Stimulated activated naive CD4-positive, alpha-beta T cell treated with Interleukin-2 at 50 U/mL for 16 hours (primary cell): ENCODE measurements at regions not wholly inside any gene's neighbourhood (a gene's known extent, or its start where the extent isn't known, plus 50 kb on each side); places are given as distances from the start of the nearest gene placed in this dataset.

Experiments used
- DNase-seq: peaks from one replicate; lab custom pipeline; 2025; lab: John Stamatoyannopoulos, UW

DNA sequence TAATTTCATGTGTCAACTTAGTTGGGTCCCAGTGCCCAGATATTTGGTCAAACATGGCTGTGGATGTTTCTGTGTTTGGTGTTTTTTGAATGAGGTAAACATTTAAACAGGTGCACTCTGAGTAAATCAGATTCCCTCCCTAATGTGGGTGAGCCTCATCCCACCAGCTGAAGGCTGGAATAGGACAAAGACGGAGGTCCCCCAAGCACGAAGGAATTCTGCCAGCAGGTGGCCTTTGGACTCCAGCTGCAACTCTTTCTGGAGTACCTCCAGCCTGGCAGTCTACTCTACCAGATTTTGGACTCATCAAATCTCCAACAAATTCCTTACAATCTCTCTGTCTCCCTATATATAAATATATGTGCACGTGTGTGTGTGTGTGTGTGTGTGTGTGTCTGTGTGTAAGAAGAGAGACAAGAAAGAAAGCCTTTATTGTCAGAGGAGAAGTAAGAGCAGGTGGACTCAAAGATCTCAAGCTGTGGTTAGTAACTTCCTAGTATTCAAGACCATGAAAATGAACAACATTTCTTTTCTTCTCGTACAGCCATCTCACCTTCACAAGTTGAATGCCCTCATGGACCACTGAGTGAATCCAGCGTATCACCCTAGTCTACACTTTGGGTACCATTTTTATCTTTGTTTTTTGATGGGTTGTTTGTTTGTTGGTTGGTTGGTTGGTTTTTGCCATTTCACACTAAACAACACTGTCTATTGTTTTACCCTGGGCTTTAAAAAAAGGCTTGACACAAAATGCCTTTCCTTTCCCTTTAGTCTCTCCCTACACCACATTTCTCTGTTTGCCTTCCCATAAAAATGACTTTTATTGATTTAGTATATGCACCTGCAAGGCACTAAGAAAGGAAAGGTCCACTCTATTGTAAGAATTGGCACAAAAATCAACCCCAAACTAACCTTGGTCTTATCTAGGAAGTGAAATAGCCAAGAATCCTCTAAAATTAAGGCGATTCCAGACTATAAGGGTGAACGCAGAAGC, 118.7 kb downstream of the TENT4A start:
- no peak for DNase-seq

DNA sequence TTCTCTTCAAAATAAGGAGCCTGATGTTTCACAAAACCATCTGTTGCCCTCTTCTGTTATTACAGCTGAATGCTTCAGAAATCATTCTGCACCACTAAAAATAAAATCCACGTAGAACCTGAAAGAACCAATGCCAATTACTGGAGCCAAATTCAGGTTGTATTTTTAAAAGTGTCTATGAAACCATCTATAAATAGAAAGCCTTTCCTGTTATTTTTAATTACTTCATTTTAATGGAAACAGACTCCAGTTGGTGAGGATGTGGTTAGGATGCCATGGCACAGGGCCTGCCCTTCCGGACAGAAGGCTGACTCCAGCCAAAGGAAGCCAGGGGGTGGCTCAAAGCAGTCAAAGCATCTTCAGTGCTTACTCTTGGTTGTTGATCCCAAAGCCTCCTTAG, 119.8 kb downstream of the TENT4A start:
- DNase-seq, result no peak

DNA sequence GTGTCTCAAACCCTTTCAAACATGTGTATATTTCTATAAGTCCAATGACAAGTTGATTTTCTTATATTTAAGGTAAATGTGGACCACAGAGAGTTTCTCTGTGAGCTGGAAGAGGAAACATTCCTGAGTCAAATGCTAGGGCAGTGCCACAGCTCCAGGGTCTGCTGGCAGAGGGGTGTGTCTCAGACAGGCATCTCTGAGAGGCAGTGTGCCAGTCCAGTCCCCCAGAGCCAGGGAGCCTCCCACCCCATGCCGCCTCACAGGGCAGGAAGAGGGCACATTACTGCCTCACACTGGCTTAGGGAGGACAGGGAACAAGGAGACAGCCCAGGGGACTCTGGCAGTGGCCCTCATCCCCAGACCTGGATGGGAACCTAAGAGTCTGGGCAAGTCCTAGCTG, 120.2 kb downstream of the TENT4A start:
- DNase-seq, result no peak

DNA sequence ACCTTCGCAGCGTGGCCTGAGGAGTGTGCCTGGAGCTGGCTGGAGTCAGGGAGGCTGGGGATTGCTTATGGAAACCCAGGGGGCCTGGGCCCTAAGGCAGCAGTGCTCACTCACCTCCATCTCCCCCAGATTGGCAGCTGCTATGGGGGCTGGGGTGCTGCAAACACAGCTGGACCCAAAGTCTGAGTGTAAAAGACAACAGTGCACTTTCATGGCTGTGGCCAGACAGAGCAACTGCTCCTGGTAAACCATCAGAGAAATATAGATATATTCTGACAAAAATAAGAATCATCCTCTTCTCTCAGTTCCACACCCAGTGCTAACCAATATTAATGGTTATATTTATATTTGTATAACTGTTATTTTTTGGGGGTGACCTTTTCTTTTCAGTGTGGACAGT, 123.9 kb downstream of the TENT4A start:
- DNase-seq, result no peak

DNA sequence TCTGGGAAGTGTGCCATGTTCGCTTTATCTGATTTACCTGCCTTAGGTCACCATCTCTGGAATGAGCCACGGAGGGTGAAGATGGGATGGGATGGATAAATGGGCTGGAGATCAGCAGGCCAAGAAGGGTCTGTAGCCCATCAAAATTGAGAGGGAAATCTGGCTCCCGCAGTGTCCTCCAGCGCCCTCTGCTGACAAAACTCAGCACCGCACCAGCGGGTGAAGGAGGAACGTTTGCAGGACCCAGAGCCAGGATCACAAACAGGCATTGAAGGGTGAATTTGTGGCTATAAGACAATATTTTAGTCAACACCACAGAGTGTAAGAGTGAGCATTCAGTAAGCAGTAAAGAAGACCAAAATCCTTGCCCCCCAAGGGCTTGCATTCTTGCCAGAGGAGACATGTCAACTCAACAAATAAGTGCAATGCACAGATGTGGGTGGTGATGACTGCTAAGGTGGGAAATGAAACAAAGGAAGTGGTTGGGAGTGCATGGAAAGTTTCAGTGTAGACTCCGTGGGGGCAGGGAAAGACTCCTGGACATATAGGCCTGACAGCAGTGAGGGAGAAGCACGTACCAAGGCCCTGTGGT, 124.4 kb downstream of the TENT4A start:
- peak; percentile 9 for DNase-seq

DNA sequence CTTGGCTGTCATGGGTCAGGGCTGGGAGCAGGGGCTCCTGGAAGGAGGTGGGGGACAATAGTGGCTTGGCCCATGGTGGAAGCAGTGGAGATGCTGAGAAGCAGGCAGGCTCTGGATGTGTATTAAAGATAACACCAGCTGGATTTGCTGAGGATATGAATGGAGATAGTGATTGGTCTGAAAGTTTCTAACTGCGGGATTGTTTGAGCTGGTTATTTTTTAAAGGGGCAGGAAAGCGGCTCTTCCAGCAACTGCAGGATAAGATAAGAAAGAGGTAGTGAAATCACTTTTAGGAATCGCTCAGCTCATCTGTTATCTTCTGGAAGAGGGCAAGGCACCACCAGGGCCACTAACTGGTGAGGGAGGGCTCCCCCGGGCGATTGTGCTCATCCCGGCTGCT, 125.5 kb downstream of the TENT4A start:
- no peak for DNase-seq

DNA sequence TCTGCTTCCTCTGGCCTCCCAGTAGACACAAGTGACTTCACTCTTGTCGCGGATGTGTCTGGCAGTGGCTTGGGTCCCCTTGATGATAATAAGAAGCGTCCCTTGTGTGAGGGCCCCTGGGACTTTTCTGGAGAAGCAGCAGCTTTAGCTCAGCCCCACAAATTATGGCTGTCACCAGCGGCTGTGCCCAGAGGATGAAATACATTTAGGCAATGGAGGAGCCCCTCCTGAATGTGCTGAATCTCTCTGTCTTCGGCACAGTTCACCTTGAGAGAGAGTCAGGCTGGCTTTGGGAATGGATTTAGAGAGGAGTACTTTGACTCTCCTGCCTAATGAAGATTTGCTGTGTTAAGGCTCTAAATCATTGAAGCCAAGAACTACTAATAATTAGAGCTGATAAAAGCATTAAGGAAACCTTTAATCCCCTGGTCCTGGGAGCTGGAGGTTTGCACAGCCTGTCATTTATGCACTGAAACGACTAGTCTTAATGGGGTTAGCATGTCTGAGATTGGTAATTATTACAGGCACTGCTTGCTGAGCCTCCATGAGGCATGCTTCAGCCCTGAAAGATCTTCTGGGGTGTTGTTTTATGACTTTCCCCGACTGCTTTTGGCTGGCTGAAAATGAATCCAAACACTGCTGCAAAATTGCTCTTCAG, 127.0 kb downstream of the TENT4A start:
- no peak for DNase-seq

DNA sequence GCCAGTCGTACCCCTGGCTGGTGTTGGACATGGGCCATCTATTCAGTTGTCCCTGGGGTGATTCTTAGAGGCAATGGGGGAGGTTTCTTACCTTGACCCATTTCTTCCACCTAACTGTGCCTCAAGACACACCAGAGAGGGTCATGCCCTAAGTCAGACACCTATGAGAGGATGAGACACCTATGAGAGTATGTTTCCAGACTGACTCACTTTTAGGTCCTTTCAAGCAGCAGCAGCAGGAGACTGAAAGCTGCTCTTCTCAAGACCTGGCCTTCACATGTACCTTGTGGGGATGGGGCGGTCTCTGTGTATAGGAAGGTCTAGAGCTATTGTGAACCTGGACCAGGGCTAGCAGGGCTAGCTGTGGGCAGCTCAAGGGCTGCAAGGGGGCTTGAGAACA, 130.1 kb downstream of the TENT4A start:
- no peak for DNase-seq

DNA sequence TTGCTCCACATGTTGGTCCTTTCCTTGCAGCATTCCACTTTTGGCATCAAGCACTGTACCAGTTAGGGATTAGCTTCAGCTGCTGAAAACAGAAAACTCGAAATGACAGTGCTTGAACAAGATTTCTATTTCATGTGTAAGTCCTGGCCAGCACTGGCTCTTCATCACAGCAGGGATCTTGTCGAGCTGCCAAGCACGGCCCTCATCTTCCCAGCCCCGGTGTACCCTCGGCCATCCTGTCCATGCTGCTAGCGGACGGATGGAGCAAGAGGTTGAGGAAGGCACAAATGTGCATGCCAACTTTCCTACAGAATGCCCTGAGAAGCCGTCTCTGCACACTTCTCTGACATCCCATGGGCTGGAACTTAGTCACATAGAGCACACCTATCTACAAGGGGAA, 130.6 kb downstream of the TENT4A start:
- no peak for DNase-seq

DNA sequence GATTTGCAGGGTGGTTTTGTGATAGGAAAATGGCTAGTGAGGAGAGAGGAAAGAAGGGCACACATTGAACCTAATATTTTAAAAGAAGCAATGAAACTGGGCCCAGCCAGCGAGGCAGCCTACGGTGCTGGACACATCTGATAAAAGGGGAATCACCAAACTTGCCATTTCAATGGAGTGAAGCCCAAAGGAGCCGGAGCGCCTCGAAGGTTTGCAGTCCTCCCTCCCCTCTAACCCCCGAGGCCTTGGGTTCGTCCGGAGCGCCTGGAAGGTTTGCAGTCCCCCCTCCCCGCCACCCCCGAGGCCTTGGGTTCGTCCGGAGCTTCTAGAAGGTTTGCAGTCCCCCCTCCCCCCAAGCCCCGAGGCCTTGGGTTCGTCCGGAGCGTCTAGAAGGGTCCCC, 132.6 kb downstream of the TENT4A start:
- DNase-seq, result no peak

DNA sequence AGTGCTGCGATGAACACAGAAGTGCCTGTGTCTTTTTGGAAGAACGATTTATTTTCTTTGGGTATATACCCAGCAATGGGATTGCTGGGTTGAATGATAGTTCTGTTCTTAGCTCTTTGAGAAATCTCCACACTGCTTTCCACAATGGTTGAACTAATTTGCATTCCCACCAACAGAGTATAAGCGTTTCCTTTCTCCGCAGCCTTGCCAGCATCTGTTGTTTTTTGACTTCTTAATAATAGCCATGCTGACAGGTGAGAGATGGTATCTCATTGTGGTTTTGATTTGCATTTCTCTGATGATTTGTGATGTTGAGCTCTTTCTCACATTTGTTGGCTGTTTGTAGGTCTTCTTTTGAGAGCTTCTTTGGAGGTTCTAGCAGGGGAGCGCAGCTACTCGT, 134.6 kb downstream of the TENT4A start:
- DNase-seq, result no peak

DNA sequence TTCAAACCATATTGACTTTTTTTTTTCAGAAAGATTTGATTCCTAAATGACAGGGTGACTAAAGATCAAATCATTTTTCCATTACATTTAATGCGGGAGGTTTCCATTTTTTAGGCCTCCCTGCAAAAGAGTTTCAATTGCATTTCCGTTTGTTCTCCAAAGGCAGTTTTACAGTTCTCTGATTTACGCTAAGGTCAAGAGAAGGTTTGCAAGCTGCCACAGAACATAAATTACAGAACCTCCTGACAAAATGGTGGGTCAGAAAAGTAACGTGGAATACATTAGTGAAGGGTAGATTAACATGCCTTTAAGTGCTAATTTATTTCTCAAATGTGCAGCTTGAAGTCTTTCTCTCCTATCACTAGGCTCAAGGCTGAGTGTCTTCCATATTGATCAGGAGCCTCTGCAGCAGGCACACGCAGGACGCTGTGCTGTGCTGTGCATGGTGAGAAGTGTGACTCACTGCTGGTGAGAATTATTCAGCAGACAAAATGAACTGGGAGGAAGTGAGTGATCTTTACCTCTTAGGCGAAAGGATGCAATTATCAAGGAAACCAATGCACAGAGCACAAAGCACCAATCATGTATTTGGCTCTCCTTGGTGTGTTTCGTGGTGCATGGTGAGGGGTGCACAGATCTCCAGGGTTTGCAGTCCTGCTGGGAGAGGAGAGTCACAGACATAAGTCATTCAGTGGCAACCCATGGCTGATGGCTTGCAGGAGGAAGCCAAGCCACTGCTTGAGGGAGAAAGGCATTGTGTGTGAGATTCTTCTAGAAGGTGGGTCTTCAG, 136.3 kb downstream of the TENT4A start:
- DNase-seq, result no peak

DNA sequence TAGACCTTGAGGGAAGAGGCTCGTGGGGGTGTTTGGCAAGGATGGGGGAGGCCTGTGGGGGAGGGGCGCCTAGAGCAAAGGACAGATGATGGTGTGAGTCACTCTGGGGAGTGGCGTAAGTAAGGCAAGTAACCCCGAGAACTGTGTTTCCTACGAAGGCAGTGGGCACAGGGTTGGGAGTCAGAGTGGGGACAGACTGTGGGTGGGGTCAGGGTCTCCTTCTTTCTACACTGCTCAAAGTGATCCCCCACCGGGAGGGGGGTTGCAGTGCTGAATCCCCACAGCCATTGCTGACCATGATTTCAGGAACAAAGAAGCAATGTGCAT, 136.8 kb downstream of the TENT4A start:
- DNase-seq, result no peak

DNA sequence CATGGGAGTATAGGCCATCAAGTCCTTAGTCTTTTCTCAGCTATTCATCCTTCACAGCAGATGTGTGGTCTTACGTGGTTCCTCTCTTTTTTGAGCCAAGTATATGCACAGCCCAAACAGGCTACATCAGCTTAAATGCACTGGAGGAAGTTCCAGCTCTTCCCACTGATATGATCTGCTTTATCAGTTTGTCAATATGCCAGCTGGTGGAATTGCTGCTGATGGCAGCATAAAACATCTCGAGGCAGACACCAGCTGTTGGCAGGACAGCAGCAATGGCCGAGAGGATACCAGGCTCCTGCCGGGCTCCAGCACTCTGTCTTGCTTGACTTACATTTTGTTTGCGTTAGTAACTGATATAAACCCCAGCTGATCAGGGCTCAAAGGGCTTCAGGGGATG, 143.4 kb downstream of the TENT4A start:
- no peak for DNase-seq

DNA sequence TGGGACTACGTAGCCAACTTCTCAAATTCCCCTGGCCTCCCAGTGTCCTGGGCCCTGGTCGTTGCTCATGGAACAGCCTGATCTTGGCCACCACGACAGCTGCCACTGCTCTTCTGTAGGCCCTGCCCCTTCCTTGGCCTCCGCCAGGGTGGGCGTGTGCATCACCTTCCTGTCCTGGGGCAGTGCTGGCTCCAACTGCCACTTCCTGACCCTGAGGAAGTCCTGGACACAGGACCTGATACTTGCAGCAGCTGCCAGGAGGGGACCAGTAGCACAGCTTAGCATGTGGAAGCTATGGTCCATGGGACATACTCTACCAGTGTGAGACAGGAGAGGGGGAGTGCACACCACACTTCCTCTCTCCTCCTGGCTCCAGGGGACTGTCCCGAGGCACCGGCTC, 145.2 kb downstream of the TENT4A start:
- no peak for DNase-seq

DNA sequence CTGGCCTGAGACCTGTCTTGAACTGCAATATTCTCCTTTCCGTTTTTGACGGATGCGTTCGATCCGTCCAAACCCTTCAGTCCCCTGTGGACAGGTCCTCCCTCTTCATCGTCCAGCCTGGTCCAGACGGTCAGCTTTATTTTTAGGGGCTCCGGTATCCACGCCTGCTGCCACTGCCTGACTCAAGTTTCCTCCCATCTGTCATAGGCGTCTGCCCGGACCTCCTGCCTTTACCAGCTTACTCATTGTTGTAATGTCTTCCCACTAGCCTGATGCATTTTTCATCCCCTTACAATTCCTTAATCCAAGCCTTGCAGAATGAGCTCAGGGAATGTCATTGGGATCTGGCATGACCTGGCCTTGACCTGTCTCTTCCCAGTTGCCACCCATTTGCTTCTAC, 145.8 kb downstream of the TENT4A start:
- no peak for DNase-seq

DNA sequence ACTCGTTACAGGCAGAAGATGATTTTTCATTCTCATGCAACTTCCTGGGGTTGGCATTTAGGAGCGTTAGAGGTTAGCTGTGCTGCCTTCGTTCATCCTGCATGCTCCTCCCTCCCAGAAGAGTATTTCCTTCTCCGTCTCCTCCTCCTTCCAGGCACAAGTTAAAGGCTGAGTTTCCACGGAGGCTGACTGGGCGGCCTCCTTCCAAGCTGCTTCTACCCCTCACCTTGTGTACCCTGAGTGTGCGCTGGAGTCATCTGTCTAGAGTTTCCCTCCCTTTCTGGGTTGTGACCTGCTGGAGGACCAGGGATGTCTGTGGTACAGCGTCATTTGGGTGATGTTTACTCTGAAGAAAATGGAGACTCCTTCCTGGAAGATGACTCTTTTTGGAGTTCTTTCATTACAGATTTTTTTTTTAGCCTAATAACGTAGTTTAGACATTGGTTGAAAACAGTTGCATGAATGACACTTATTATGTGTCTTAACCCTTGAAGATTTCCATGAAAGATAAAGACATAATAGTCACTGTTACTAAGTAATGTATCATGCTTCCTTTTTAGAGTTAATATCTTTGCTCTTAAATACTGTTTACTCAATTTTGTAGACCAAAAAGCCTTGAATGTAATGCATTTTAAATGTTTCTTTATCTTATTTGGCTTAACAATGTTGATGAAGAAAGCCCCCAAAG, 146.9 kb downstream of the TENT4A start:
- no peak for DNase-seq

DNA sequence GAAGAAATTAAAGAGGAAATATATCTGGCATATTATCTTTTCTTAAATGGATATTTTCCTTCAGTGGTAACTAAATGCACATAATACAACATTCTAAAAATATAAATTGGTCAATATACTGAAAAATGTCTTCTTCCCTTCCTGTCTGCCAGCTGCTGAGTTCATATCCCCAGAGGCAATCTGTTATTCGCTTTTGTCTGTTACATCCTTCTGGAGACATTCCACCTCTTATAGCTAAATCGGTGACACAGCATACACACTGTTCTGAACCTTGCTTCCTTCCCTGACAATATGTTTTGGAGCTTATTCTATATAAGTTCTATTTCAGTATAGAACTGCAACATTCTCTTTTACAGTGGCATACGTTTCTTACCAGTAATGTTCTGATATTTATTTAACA, 147.8 kb downstream of the TENT4A start:
- no peak for DNase-seq

DNA sequence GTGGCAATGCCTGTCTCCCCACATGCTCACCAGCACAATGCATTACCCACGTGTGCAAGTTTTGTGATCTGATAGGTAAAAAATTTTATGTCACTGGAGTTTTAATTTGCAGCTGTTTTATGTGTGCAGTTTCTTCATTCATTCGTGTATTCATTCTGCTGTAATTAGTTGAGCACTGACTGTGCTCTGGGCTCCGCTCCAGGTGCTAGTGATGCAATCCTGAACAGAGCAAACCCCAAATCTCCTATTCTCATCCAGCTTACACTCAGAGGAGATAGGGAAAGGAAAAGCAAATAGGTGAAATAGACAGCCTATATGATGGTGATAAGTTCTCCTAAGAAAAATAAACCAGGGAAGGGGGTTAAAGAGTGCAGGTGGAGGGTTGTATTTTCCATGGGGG, 148.4 kb downstream of the TENT4A start:
- DNase-seq, result no peak

DNA sequence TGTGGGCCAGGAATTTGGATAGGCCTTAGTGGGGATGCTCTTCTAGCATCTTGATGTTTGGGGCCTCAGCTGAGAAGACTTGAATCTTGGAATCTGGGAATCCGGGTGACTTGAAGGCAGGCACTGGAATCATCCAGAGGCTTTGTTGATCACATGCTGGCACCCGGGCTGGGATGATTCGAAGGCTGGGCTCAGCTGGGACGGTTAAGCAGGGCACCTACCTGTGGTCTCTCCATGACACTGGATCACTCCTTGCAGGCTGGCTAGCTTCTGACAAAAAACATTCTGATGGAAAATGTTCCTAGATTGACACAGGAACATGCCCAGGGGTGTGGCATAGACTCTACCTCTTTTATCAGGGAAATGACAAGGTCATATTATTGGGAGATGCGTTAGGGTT, 149.1 kb downstream of the TENT4A start:
- no peak for DNase-seq

DNA sequence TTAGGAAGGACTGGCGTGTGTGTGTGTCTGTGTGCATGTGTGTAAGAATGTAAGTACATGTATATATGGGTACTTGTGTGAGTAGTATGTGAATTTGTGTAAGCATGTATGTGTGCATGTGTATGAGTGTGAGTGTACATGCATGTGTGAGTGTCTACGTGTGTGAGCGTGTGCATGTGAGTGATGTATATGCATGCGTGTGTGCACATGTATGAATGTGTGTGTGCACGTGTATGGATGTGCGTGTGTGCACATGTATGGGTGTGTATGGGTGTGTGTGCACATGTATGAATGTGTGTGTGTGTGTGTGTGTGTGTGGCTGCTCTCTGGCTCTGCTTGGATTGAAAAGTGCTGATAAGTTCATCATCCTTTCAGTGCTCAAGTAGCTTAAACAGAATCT, 154.5 kb downstream of the TENT4A start:
- DNase-seq, result no peak

DNA sequence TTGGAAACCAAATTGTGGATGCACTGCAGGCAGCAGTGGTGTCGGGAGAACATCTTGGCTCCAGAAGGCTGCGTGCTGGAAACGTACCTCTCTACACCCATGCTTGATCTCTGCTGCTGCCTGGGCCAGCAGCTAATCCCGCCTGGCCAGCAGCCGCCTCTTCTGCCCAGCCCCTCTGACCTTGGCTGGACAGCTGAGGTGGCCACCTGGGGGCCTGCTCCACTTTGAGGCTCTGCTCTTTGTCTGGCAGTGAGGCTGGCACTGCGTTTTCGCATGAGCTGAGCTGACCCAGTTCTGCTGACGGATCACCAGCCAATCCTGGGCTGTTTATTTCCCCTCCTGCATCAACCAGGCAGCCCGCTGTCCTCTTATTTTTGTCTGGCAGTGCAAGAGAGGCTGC, 154.9 kb downstream of the TENT4A start:
- DNase-seq, result no peak
